ENCODE measurements at regions not wholly inside any gene's neighbourhood (a gene's known extent, or its start where the extent isn't known, plus 50 kb on each side); places are given as distances from the start of the nearest gene placed in this dataset.

DNA sequence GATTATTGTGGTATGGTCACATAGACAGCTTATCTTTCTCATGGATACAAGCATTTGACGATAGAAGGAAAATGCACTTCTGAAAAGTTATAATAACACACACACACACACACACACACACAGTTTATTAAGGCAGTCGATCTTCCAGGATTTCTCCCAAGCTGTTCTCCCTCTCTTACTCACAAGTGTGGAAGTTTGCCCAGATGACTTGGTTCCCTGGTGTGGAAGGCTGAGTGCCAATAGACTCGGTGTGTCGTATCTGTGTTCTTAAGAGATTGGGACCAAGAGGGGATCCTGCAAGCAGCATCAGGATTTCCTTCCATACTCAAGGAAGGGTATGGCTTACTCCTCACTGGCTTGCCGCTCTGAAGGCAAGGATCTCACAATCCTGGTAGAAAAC, 279.6 kb downstream of the HS3ST3B1 start:
- TF ChIP-seq CREB1 (IDR thresholded peaks at IDR 0.05; ENCODE audit: low read depth) (no peak), ZBTB7A (IDR thresholded peaks at IDR 0.05; ENCODE audit: low read depth) (no peak), CEBPB (IDR thresholded peaks at IDR 0.05) (no peak), YY1 (IDR thresholded peaks at IDR 0.05; ENCODE audit: low read depth) (no peak), EGR1 (IDR thresholded peaks at IDR 0.05) (no peak), RAD21 (IDR thresholded peaks at IDR 0.05; ENCODE audit: low read depth) (no peak), TAF1 (IDR thresholded peaks at IDR 0.05; ENCODE audit: low read depth) (no peak), FOXM1 (IDR thresholded peaks at IDR 0.05; ENCODE audit: borderline replicate concordance, low read depth) (no peak), TEAD4 (IDR thresholded peaks at IDR 0.05) (no peak), TCF12 (IDR thresholded peaks at IDR 0.05; ENCODE audit: low read depth) (no peak), NFIC (IDR thresholded peaks at IDR 0.05) (no peak)
- TF ChIP-seq, protein P1, sequence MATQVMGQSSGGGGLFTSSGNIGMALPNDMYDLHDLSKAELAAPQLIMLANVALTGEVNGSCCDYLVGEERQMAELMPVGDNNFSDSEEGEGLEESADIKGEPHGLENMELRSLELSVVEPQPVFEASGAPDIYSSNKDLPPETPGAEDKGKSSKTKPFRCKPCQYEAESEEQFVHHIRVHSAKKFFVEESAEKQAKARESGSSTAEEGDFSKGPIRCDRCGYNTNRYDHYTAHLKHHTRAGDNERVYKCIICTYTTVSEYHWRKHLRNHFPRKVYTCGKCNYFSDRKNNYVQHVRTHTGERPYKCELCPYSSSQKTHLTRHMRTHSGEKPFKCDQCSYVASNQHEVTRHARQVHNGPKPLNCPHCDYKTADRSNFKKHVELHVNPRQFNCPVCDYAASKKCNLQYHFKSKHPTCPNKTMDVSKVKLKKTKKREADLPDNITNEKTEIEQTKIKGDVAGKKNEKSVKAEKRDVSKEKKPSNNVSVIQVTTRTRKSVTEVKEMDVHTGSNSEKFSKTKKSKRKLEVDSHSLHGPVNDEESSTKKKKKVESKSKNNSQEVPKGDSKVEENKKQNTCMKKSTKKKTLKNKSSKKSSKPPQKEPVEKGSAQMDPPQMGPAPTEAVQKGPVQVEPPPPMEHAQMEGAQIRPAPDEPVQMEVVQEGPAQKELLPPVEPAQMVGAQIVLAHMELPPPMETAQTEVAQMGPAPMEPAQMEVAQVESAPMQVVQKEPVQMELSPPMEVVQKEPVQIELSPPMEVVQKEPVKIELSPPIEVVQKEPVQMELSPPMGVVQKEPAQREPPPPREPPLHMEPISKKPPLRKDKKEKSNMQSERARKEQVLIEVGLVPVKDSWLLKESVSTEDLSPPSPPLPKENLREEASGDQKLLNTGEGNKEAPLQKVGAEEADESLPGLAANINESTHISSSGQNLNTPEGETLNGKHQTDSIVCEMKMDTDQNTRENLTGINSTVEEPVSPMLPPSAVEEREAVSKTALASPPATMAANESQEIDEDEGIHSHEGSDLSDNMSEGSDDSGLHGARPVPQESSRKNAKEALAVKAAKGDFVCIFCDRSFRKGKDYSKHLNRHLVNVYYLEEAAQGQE (IDR thresholded peaks at IDR 0.05; ENCODE audit: low read depth): no peak
- TF ChIP-seq, protein P2, sequence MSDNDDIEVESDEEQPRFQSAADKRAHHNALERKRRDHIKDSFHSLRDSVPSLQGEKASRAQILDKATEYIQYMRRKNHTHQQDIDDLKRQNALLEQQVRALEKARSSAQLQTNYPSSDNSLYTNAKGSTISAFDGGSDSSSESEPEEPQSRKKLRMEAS (IDR thresholded peaks at IDR 0.05): no peak
- TF ChIP-seq, protein P3, sequence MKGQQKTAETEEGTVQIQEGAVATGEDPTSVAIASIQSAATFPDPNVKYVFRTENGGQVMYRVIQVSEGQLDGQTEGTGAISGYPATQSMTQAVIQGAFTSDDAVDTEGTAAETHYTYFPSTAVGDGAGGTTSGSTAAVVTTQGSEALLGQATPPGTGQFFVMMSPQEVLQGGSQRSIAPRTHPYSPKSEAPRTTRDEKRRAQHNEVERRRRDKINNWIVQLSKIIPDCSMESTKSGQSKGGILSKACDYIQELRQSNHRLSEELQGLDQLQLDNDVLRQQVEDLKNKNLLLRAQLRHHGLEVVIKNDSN (IDR thresholded peaks at IDR 0.05): no peak

DNA sequence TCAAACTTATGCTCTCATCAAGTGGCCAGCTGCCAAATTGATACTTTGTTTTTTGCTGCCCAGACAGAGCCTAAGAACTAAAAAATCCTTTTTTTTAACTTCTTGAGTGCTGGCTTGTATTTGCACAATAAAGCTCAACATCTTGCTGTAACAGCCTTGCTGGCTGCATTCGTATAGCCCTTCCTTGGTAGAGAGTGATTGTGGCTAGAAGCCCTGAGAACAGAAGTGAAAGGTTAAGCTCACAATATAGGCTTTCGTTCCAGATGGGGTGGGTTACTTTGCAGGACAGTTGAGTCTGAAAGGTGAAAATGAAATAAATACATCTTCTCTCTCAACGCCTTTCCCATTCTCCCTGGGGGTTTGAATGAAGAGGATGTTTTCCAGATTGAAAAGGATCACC, 278.8 kb downstream of the HS3ST3B1 start:
- no peak for TF ChIP-seq EP300 (IDR thresholded peaks at IDR 0.05; ENCODE audit: borderline replicate concordance)
- TF ChIP-seq FOXM1 (IDR thresholded peaks at IDR 0.05; ENCODE audit: borderline replicate concordance, low read depth): no peak
- no peak for TF ChIP-seq TAF1 (IDR thresholded peaks at IDR 0.05; ENCODE audit: low read depth)
- TF ChIP-seq CREB1 (IDR thresholded peaks at IDR 0.05; ENCODE audit: low read depth): no peak
- no peak for TF ChIP-seq TEAD4 (IDR thresholded peaks at IDR 0.05)
- TF ChIP-seq, protein P3 (IDR thresholded peaks at IDR 0.05): no peak
- TF ChIP-seq CEBPB (IDR thresholded peaks at IDR 0.05): no peak
- TF ChIP-seq, protein P2 (IDR thresholded peaks at IDR 0.05): no peak
- TF ChIP-seq, protein P1 (IDR thresholded peaks at IDR 0.05; ENCODE audit: low read depth): no peak
- no peak for TF ChIP-seq YY1 (IDR thresholded peaks at IDR 0.05; ENCODE audit: low read depth)
- no peak for TF ChIP-seq EGR1 (IDR thresholded peaks at IDR 0.05)
- TF ChIP-seq TCF12 (IDR thresholded peaks at IDR 0.05; ENCODE audit: low read depth): no peak

DNA sequence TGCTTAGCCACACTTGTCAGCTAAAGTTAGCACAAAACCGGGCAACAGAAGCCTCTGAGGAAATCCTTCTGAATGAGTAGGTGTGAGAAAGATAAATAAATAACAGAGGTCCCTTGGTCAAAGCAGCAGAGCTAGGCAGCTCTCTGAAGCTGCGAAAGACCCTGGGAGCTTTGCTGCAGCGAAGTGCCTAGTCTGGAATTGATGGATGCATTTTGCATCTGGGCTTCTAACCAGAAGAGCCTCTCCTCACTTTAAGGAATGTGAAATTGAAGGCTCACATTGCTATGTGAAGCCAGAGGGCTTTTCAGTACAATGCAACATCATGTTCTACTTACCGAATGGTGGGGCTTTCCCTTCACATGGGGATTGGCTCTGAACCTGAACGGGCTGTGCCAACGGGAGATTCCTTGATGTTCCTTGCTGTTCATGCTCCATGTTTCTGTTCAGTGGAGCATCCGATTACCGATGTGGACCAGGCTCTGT, 274.6 kb downstream of the HS3ST3B1 start:
- TF ChIP-seq, protein P2 (IDR thresholded peaks at IDR 0.05): no peak
- TF ChIP-seq CEBPB (IDR thresholded peaks at IDR 0.05) (no peak), TCF12 (IDR thresholded peaks at IDR 0.05; ENCODE audit: low read depth) (no peak), CREB1 (IDR thresholded peaks at IDR 0.05; ENCODE audit: low read depth) (no peak), TAF1 (IDR thresholded peaks at IDR 0.05; ENCODE audit: low read depth) (no peak), FOXM1 (IDR thresholded peaks at IDR 0.05; ENCODE audit: borderline replicate concordance, low read depth) (no peak), EP300 (IDR thresholded peaks at IDR 0.05; ENCODE audit: borderline replicate concordance) (no peak), TEAD4 (IDR thresholded peaks at IDR 0.05) (no peak)
- TF ChIP-seq, protein P3 (IDR thresholded peaks at IDR 0.05): no peak
- TF ChIP-seq, protein P1 (IDR thresholded peaks at IDR 0.05; ENCODE audit: low read depth): no peak

All from Ishikawa (cell line).